Common myeloid progenitor, CD34-positive (primary cell): ENCODE measurements at regions not wholly inside any gene's neighbourhood (a gene's known extent, or its start where the extent isn't known, plus 50 kb on each side); places are given as distances from the start of the nearest gene placed in this dataset.

Experiments used
- CTCF ChIA-PET: fragments of 350-600 bp; sonication (Branson Sonifier 250); formaldehyde crosslinking; loops from one replicate; lab custom pipeline; 2021; ENCODE audit warnings: antibody characterized with exemption; lab: Charles Lee
- POLR2A ChIA-PET: fragments of 350-600 bp; sonication (Branson Sonifier 250); formaldehyde crosslinking; loops from one replicate; lab custom pipeline; 2021; ENCODE audit warnings: antibody characterized with exemption; lab: Charles Lee
- DNase-seq, 3 donors: peaks; one replicate each; pipeline versions ENCODE4 v3.0.0 to v3.0.0-alpha.2; 2013
- H3K27ac ChIP-seq, 2 experiments: 1 replicate in 1 of 2; 2 replicates in 1 of 2; pipeline ENCODE4 v1.7.0; 2013; ENCODE audit warnings: inconsistent platforms in 2 of 2, low read length in 2 of 2, mild to moderate bottlenecking in 2 of 2, low read depth in 1 of 2, moderate library complexity in 1 of 2; ENCODE audit not compliant: severe bottlenecking in 2 of 2, insufficient read depth in 1 of 2, poor library complexity in 1 of 2
- H3K27me3 ChIP-seq, 5 experiments: replicated peaks in 2 of 5; 1 replicate in 3 of 5; 2 replicates in 2 of 5; pipeline versions ENCODE4 v1.6.1 to v1.7.0; 2013; ENCODE audit warnings: low read length in 4 of 5, mild to moderate bottlenecking in 2 of 5, moderate library complexity in 2 of 5, inconsistent platforms in 1 of 5; ENCODE audit not compliant: insufficient read depth in 5 of 5, control insufficient read depth in 4 of 5
- H3K36me3 ChIP-seq, 4 experiments: 1 replicate in 2 of 4; 2 replicates in 2 of 4; pipeline versions ENCODE4 v1.6.1 to v1.7.0; 2013; ENCODE audit warnings: low read length in 3 of 4, control low read depth in 1 of 4, mild to moderate bottlenecking in 1 of 4; ENCODE audit not compliant: control insufficient read depth in 4 of 4, insufficient read depth in 4 of 4
- H3K4me1 ChIP-seq, 4 experiments: 1 replicate in 3 of 4; 2 replicates in 1 of 4; pipeline versions ENCODE4 v1.6.1 to v1.7.1; 2013; ENCODE audit warnings: low read length in 3 of 4, mild to moderate bottlenecking in 3 of 4, control low read depth in 1 of 4, inconsistent platforms in 1 of 4, moderate library complexity in 1 of 4; ENCODE audit not compliant: control insufficient read depth in 4 of 4, insufficient read depth in 4 of 4; ENCODE audit errors: control extremely low read depth in 1 of 4
- H3K4me3 ChIP-seq, 7 experiments: 1 replicate in 4 of 7; 2 replicates in 3 of 7; pipeline versions ENCODE4 v1.5.1 to v1.7.0; 2013; ENCODE audit warnings: mild to moderate bottlenecking in 7 of 7, low read length in 6 of 7, moderate library complexity in 6 of 7, inconsistent platforms in 2 of 7, low read depth in 2 of 7, control low read depth in 1 of 7; ENCODE audit not compliant: insufficient read depth in 4 of 7, control insufficient read depth in 1 of 7; ENCODE audit errors: extremely low read depth in 1 of 7
- H3K9me3 ChIP-seq, 5 experiments: 1 replicate in 4 of 5; 2 replicates in 1 of 5; pipeline versions ENCODE4 v1.6.1 to v1.7.1; 2013; ENCODE audit warnings: low read length in 4 of 5, mild to moderate bottlenecking in 2 of 5, inconsistent platforms in 1 of 5, low read depth in 1 of 5, moderate library complexity in 1 of 5; ENCODE audit not compliant: control insufficient read depth in 4 of 5, insufficient read depth in 2 of 5; ENCODE audit errors: control extremely low read depth in 1 of 5
- WGBS: methylation state at CpG from one replicate; pipeline ENCODE4 v1.1.5; 2013; ENCODE audit not compliant: insufficient coverage; 5-methylcytosine and 5-hydroxymethylcytosine counted together

GRCh38 chr13:111915104-111915551 lies 151.8 kb upstream of the SOX1 start:
- DNase-seq: no peak
- ChIA-PET POLR2A (no interaction called here), CTCF (no interaction called here)
- Histone ChIP-seq H3K27me3 (peaks cover 0 to 17% (median 3%) of the 10 kb centered on the region in 5 experiments), H3K4me1 (no peaks in the 10 kb centered on the region), H3K9me3 (no peaks in the 10 kb centered on the region), H3K36me3 (no peaks in the 10 kb centered on the region), H3K4me3 (no peak overlapping the region), H3K27ac (no peak overlapping the region)
- WGBS: 96% methylated on average over 12 of the region's 12 CpGs

GRCh38 chr13:111916201-111916600 lies 150.7 kb upstream of the SOX1 start:
- H3K27me3 ChIP-seq: peaks cover 0 to 28% (median 3%) of the 10 kb centered on the region in 5 experiments
- 94% methylated on average over 5 of the region's 6 CpGs for WGBS
- no peaks in the 10 kb centered on the region for H3K36me3 ChIP-seq
- DNase-seq: no peak
- H3K9me3 ChIP-seq: no peaks in the 10 kb centered on the region
- ChIA-PET CTCF (no interaction called here), POLR2A (no interaction called here)
- no peak overlapping the region for H3K4me3 ChIP-seq
- no peak overlapping the region for H3K27ac ChIP-seq
- H3K4me1 ChIP-seq: no peaks in the 10 kb centered on the region

GRCh38 chr13:111917086-111917485 lies 149.9 kb upstream of the SOX1 start:
- Histone ChIP-seq H3K4me1 (no peaks in the 10 kb centered on the region), H3K36me3 (no peaks in the 10 kb centered on the region), H3K27ac (no peak overlapping the region), H3K4me3 (no peak overlapping the region), H3K27me3 (peaks cover 0 to 36% (median 6%) of the 10 kb centered on the region in 5 experiments), H3K9me3 (no peaks in the 10 kb centered on the region)
- 85% methylated on average over 12 of the region's 13 CpGs for WGBS
- ChIA-PET CTCF (no interaction called here), POLR2A (no interaction called here)
- no peak for DNase-seq

GRCh38 chr13:111917901-111918300 lies 149.0 kb upstream of the SOX1 start:
- CTCF ChIA-PET: no interaction called here

GRCh38 chr13:111919286-111919685 lies 147.7 kb upstream of the SOX1 start:
- Histone ChIP-seq H3K27ac (no peak overlapping the region), H3K9me3 (no peaks in the 10 kb centered on the region), H3K4me1 (no peaks in the 10 kb centered on the region), H3K4me3 (no peak overlapping the region), H3K36me3 (no peaks in the 10 kb centered on the region), H3K27me3 (peaks cover 0 to 43% (median 8%) of the 10 kb centered on the region in 5 experiments)
- no peak for DNase-seq
- POLR2A ChIA-PET: no interaction called here
- CTCF ChIA-PET: no interaction called here
- 93% methylated on average over 2 of the region's 13 CpGs for WGBS

More at GRCh38 chr13:111917901-111918300, 149.0 kb upstream of the SOX1 start:
- DNase-seq: no peak
- H3K27me3 ChIP-seq: peaks cover 0 to 42% (median 6%) of the 10 kb centered on the region in 5 experiments
- no peaks in the 10 kb centered on the region for H3K9me3 ChIP-seq
- H3K36me3 ChIP-seq: no peaks in the 10 kb centered on the region
- WGBS: 82% methylated on average over 16 of the region's 16 CpGs
- POLR2A ChIA-PET: no interaction called here
- H3K4me1 ChIP-seq: no peaks in the 10 kb centered on the region
- no peak overlapping the region for H3K4me3 ChIP-seq
- no peak overlapping the region for H3K27ac ChIP-seq

- POLR2A ChIA-PET: no interaction called here
- CTCF ChIA-PET: no interaction called here
- Histone ChIP-seq H3K9me3 (no peaks in the 10 kb centered on the region), H3K4me3 (no peak overlapping the region), H3K4me1 (no peaks in the 10 kb centered on the region), H3K27ac (no peak overlapping the region), H3K36me3 (no peaks in the 10 kb centered on the region), H3K27me3 (peaks cover 0 to 48% (median 8%) of the 10 kb centered on the region in 5 experiments)
- WGBS: 59% methylated on average over 13 of the region's 13 CpGs
- DNase-seq: no peak
Observed at GRCh38 chr13:111919849-111920248, 147.1 kb upstream of the SOX1 start.

GRCh38 chr13:111920306-111920931 lies 146.5 kb upstream of the SOX1 start:
- Histone ChIP-seq H3K36me3 (no peaks in the 10 kb centered on the region), H3K4me3 (no peak overlapping the region), H3K27ac (no peak overlapping the region), H3K9me3 (no peaks in the 10 kb centered on the region), H3K27me3 (peaks cover 0 to 48% (median 8%) of the 10 kb centered on the region in 5 experiments), H3K4me1 (no peaks in the 10 kb centered on the region)
- no peak for DNase-seq
- 84% methylated on average over 21 of the region's 21 CpGs for WGBS
- ChIA-PET POLR2A (no interaction called here), CTCF (no interaction called here)
